Hippocampal formation (tissue), 2 donors: ENCODE measurements at regions not wholly inside any gene's neighbourhood (a gene's known extent, or its start where the extent isn't known, plus 50 kb on each side); places are given as distances from the start of the nearest gene placed in this dataset.
"Not testable (repeated sequence)": the region's sequence is repeated elsewhere in the genome, so short reads cannot be mapped to it uniquely, and the experiment has no call there.

ENCODE experiments used
- DNase-seq, 2 donors: peaks; one replicate each; lab custom pipeline; 2025; lab: John Stamatoyannopoulos, UW

GRCh38 chr2:209300766-209301165 lies 123.1 kb upstream of the MAP2 start:
- DNase-seq, result not testable (repeated sequence)

GRCh38 chr2:209305026-209305425 lies 118.8 kb upstream of the MAP2 start:
- DNase-seq, result no peak

- no peak for DNase-seq
Measured at GRCh38 chr2:209305746-209306196, 118.1 kb upstream of the MAP2 start.

GRCh38 chr2:209307161-209308001 lies 116.5 kb upstream of the MAP2 start:
- no peak for DNase-seq

GRCh38 chr2:209308415-209308814 lies 115.4 kb upstream of the MAP2 start:
- DNase-seq, result no peak

GRCh38 chr2:209311948-209312347 lies 111.9 kb upstream of the MAP2 start:
- no peak for DNase-seq

- DNase-seq, result not testable (repeated sequence)
Measured at GRCh38 chr2:209312450-209312849, 111.4 kb upstream of the MAP2 start.

GRCh38 chr2:209314653-209315052 lies 109.2 kb upstream of the MAP2 start:
- no peak for DNase-seq

GRCh38 chr2:209316141-209316540 lies 107.7 kb upstream of the MAP2 start:
- DNase-seq, result no peak

- DNase-seq, result no peak
Measured at GRCh38 chr2:209321076-209321475, 102.8 kb upstream of the MAP2 start.

GRCh38 chr2:209321581-209321980 lies 102.3 kb upstream of the MAP2 start:
- DNase-seq, result no peak

GRCh38 chr2:209322041-209322440 lies 101.8 kb upstream of the MAP2 start:
- DNase-seq, result no peak

- DNase-seq, result no peak
Measured at GRCh38 chr2:209322905-209323512, 100.8 kb upstream of the MAP2 start.

GRCh38 chr2:209323738-209324137 lies 100.1 kb upstream of the MAP2 start:
- DNase-seq, result no peak

GRCh38 chr2:209324281-209324680 lies 99.6 kb upstream of the MAP2 start:
- no peak for DNase-seq

GRCh38 chr2:209331291-209331844 lies 92.5 kb upstream of the MAP2 start:
- peak in 1 of 2 donors; percentile 27 for DNase-seq

- peak; percentile 25 to 62 for DNase-seq
Measured at GRCh38 chr2:209334188-209335017, 89.4 kb upstream of the MAP2 start.

GRCh38 chr2:209340522-209340921 lies 83.3 kb upstream of the MAP2 start:
- no peak for DNase-seq

- no peak for DNase-seq
Measured at GRCh38 chr2:209344349-209344748, 79.5 kb upstream of the MAP2 start.

- no peak for DNase-seq
Measured at GRCh38 chr2:209348433-209348832, 75.4 kb upstream of the MAP2 start.

GRCh38 chr2:209351636-209352035 lies 72.2 kb upstream of the MAP2 start:
- DNase-seq, result no peak

- no peak for DNase-seq
Measured at GRCh38 chr2:209358992-209359391, 64.9 kb upstream of the MAP2 start.
